OCI-LY1 (cell line): ENCODE measurements at regions not wholly inside any gene's neighbourhood (a gene's known extent, or its start where the extent isn't known, plus 50 kb on each side); places are given as distances from the start of the nearest gene placed in this dataset.

Experiments
- EZH2 ChIP-seq: fragments of 200-600 bp; sonication (generic), shearing (Covaris generic); IDR thresholded peaks from 2 replicates; pipeline ENCODE4 v1.8.0; 2017; ENCODE audit warnings: borderline replicate concordance, mixed run types, mild to moderate bottlenecking, antibody characterized with exemption, low read length, moderate library complexity, mixed read lengths
- TF ChIP-seq, protein P1 (sequence below): fragments of 200-600 bp; sonication (generic), shearing (Covaris generic); IDR thresholded peaks from 2 replicates; pipeline ENCODE4 v1.5.1; 2017; ENCODE audit warnings: mild to moderate bottlenecking, antibody characterized with exemption, low read length, moderate library complexity, mixed read lengths

DNA sequence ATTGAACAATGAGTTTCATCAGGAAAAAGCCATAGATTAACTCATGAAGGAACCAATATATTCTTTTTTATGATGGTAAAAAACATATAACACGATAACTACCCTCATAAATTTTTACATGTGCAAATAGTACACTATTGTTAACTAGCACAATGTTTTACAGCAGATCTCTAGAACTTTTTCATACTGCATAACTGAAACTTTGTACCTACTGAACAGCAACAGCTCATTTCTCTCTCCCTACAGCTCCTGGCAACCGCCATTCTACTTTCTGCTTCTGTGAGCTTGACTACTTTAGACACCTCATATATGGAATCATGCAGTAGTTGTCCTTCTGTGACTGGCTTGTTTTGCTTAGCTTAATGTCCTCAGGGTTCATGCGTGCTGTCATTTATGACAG, 235.4 kb downstream of the NFKBIZ start:
- TF ChIP-seq, protein P1, sequence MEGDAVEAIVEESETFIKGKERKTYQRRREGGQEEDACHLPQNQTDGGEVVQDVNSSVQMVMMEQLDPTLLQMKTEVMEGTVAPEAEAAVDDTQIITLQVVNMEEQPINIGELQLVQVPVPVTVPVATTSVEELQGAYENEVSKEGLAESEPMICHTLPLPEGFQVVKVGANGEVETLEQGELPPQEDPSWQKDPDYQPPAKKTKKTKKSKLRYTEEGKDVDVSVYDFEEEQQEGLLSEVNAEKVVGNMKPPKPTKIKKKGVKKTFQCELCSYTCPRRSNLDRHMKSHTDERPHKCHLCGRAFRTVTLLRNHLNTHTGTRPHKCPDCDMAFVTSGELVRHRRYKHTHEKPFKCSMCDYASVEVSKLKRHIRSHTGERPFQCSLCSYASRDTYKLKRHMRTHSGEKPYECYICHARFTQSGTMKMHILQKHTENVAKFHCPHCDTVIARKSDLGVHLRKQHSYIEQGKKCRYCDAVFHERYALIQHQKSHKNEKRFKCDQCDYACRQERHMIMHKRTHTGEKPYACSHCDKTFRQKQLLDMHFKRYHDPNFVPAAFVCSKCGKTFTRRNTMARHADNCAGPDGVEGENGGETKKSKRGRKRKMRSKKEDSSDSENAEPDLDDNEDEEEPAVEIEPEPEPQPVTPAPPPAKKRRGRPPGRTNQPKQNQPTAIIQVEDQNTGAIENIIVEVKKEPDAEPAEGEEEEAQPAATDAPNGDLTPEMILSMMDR = no peak
- TF ChIP-seq EZH2 = no peak
